ENCODE measurements at regions not wholly inside any gene's neighbourhood (a gene's known extent, or its start where the extent isn't known, plus 50 kb on each side); places are given as distances from the start of the nearest gene placed in this dataset.

DNA sequence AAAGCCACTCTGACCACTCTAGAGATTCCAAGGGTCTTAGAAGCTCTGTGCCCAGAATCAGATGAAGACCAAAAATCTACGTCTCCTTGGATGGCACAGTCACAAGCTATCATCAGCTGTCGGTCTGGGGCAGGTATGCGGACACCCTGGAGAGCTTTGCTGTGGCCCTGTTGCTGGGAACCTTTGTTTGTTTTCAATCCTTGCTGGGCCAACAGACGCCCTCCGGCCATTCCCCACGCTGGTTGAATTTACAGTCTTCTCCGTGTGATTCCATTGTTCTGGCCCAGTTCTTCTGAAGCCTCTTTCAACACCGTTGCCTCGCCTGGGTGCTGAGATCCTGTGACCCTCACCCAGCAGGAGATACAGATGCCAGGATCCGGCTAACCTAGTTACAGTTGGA is 149.4 kb upstream of the PFKP start:
- no peak for TF ChIP-seq POLR2A (IDR thresholded peaks at IDR 0.05)
- TF ChIP-seq, protein P1, sequence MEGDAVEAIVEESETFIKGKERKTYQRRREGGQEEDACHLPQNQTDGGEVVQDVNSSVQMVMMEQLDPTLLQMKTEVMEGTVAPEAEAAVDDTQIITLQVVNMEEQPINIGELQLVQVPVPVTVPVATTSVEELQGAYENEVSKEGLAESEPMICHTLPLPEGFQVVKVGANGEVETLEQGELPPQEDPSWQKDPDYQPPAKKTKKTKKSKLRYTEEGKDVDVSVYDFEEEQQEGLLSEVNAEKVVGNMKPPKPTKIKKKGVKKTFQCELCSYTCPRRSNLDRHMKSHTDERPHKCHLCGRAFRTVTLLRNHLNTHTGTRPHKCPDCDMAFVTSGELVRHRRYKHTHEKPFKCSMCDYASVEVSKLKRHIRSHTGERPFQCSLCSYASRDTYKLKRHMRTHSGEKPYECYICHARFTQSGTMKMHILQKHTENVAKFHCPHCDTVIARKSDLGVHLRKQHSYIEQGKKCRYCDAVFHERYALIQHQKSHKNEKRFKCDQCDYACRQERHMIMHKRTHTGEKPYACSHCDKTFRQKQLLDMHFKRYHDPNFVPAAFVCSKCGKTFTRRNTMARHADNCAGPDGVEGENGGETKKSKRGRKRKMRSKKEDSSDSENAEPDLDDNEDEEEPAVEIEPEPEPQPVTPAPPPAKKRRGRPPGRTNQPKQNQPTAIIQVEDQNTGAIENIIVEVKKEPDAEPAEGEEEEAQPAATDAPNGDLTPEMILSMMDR (IDR thresholded peaks at IDR 0.05 in 8 of 11, conservative IDR thresholded peaks at IDR 0.05 in 3 of 11), result no peak

Data from spleen (tissue), 7 donors.